Activated CD8-positive, alpha-beta memory T cell treated with anti-CD3 and anti-CD28 coated beads, Interleukin-2, amount 10 ng/mL, durations not matched to agents 7 days and 5 days (primary cell): ENCODE measurements at regions not wholly inside any gene's neighbourhood (a gene's known extent, or its start where the extent isn't known, plus 50 kb on each side); places are given as distances from the start of the nearest gene placed in this dataset.

ENCODE experiments used
- ATAC-seq: fragments of 150-1000 bp; cut with Tn5 transposase; one replicate; pipeline ENCODE4 v1.10.0; 2021; ENCODE audit warnings: moderate library complexity
- CTCF ChIA-PET: fragments of 350-600 bp; sonication (Branson Sonifier 250); formaldehyde crosslinking; loops from one replicate; lab custom pipeline; 2021; ENCODE audit warnings: antibody characterized with exemption; lab: Charles Lee
- DNase-seq: peaks from one replicate; pipeline ENCODE4 v3.0.0-alpha.2; 2020
- H3K27ac Mint-ChIP-seq: one replicate; pipeline ENCODE4 v1.8.0; 2021; ENCODE audit warnings: mild to moderate bottlenecking, mixed read lengths
- H3K27me3 Mint-ChIP-seq: one replicate; pipeline ENCODE4 v1.8.0; 2021; ENCODE audit warnings: mixed read lengths
- H3K36me3 Mint-ChIP-seq: one replicate; pipeline ENCODE4 v1.8.0; 2021; ENCODE audit warnings: mild to moderate bottlenecking, mixed read lengths
- H3K4me1 Mint-ChIP-seq: one replicate; pipeline ENCODE4 v1.8.0; 2021; ENCODE audit warnings: mixed read lengths
- H3K4me3 Mint-ChIP-seq: one replicate; pipeline ENCODE4 v1.8.0; 2021; ENCODE audit warnings: mild to moderate bottlenecking, moderate library complexity, mixed read lengths
- H3K9me3 Mint-ChIP-seq: one replicate; pipeline ENCODE4 v1.8.0; 2022; ENCODE audit warnings: low read depth, mixed read lengths

GRCh38 chr1:192914092-192914491 lies 105.3 kb downstream of the RGS2 start:
- CTCF ChIA-PET = no interaction called here
- no peaks in the 10 kb centered on the region for H3K27me3 Mint-ChIP-seq
- H3K27ac Mint-ChIP-seq = no peak overlapping the region
- H3K4me3 Mint-ChIP-seq = no peak overlapping the region
- H3K36me3 Mint-ChIP-seq = no peaks in the 10 kb centered on the region
- ATAC-seq (no peak), DNase-seq (no peak)
- no peaks in the 10 kb centered on the region for H3K9me3 Mint-ChIP-seq
- peaks cover 5% of the 10 kb centered on the region for H3K4me1 Mint-ChIP-seq

GRCh38 chr1:192914696-192915095 lies 105.9 kb downstream of the RGS2 start:
- no peak overlapping the region for H3K27ac Mint-ChIP-seq
- ATAC-seq = no peak
- no peak for DNase-seq
- H3K4me3 Mint-ChIP-seq = no peak overlapping the region
- CTCF ChIA-PET = no interaction called here
- no peaks in the 10 kb centered on the region for H3K9me3 Mint-ChIP-seq
- peaks cover 5% of the 10 kb centered on the region for H3K4me1 Mint-ChIP-seq
- H3K27me3 Mint-ChIP-seq = no peaks in the 10 kb centered on the region
- H3K36me3 Mint-ChIP-seq = no peaks in the 10 kb centered on the region

GRCh38 chr1:192916021-192916420 lies 107.2 kb downstream of the RGS2 start:
- H3K4me3 Mint-ChIP-seq = no peak overlapping the region
- H3K27me3 Mint-ChIP-seq = no peaks in the 10 kb centered on the region
- DNase-seq (no peak), ATAC-seq (no peak)
- H3K9me3 Mint-ChIP-seq = no peaks in the 10 kb centered on the region
- CTCF ChIA-PET = no interaction called here
- no peak overlapping the region for H3K27ac Mint-ChIP-seq
- H3K4me1 Mint-ChIP-seq = no peaks in the 10 kb centered on the region
- H3K36me3 Mint-ChIP-seq = no peaks in the 10 kb centered on the region

- no peak for ATAC-seq
- Mint-ChIP-seq H3K27ac (no peak overlapping the region), H3K36me3 (no peaks in the 10 kb centered on the region), H3K4me3 (no peak overlapping the region), H3K4me1 (no peaks in the 10 kb centered on the region), H3K27me3 (no peaks in the 10 kb centered on the region), H3K9me3 (no peaks in the 10 kb centered on the region)
- no peak for DNase-seq
- CTCF ChIA-PET = no interaction called here
These were observed 109.4 kb downstream of the RGS2 start for GRCh38 chr1:192918259-192918658.

- ATAC-seq = no peak
- H3K9me3 Mint-ChIP-seq = no peaks in the 10 kb centered on the region
- H3K4me3 Mint-ChIP-seq = no peak overlapping the region
- no peaks in the 10 kb centered on the region for H3K4me1 Mint-ChIP-seq
- no peaks in the 10 kb centered on the region for H3K27me3 Mint-ChIP-seq
- no peak for DNase-seq
- CTCF ChIA-PET = no interaction called here
- no peaks in the 10 kb centered on the region for H3K36me3 Mint-ChIP-seq
- no peak overlapping the region for H3K27ac Mint-ChIP-seq
These were observed 111.6 kb downstream of the RGS2 start for GRCh38 chr1:192920412-192920811.

GRCh38 chr1:192925609-192926008 lies 116.8 kb downstream of the RGS2 start:
- Mint-ChIP-seq H3K4me3 (no peak overlapping the region), H3K4me1 (no peaks in the 10 kb centered on the region), H3K36me3 (no peaks in the 10 kb centered on the region), H3K9me3 (no peaks in the 10 kb centered on the region), H3K27ac (no peak overlapping the region), H3K27me3 (peaks cover 3% of the 10 kb centered on the region)
- ATAC-seq (no peak), DNase-seq (no peak)
- CTCF ChIA-PET = no interaction called here

- H3K4me3 Mint-ChIP-seq = no peak overlapping the region
- ATAC-seq = no peak
- no peaks in the 10 kb centered on the region for H3K4me1 Mint-ChIP-seq
- CTCF ChIA-PET = interaction anchor here (1.2 kb wide), 1 partner anchor 10 kb away, joined by 3 read pairs; no protein-coding TSS in a partner anchor
- no peaks in the 10 kb centered on the region for H3K36me3 Mint-ChIP-seq
- no peak overlapping the region for H3K27ac Mint-ChIP-seq
- no peak for DNase-seq
- H3K9me3 Mint-ChIP-seq = no peaks in the 10 kb centered on the region
- H3K27me3 Mint-ChIP-seq = peaks cover 3% of the 10 kb centered on the region
These were observed 117.9 kb downstream of the RGS2 start for GRCh38 chr1:192926736-192927135.

- peaks cover 3% of the 10 kb centered on the region for H3K27me3 Mint-ChIP-seq
- CTCF ChIA-PET = interaction anchor here (1.2 kb wide), 1 partner anchor 9 kb away, joined by 3 read pairs; no protein-coding TSS in a partner anchor
- ATAC-seq = no peak
- H3K4me1 Mint-ChIP-seq = no peaks in the 10 kb centered on the region
- no peaks in the 10 kb centered on the region for H3K36me3 Mint-ChIP-seq
- DNase-seq = no peak
- H3K4me3 Mint-ChIP-seq = no peak overlapping the region
- no peak overlapping the region for H3K27ac Mint-ChIP-seq
- H3K9me3 Mint-ChIP-seq = no peaks in the 10 kb centered on the region
These were observed 118.7 kb downstream of the RGS2 start for GRCh38 chr1:192927496-192927895.

- no peak overlapping the region for H3K4me3 Mint-ChIP-seq
- peaks cover 3% of the 10 kb centered on the region for H3K27me3 Mint-ChIP-seq
- no peaks in the 10 kb centered on the region for H3K9me3 Mint-ChIP-seq
- no peak for DNase-seq
- H3K36me3 Mint-ChIP-seq = no peaks in the 10 kb centered on the region
- no peak overlapping the region for H3K27ac Mint-ChIP-seq
- peaks cover 7% of the 10 kb centered on the region for H3K4me1 Mint-ChIP-seq
- CTCF ChIA-PET = no interaction called here
- ATAC-seq = no peak
These were observed 120.8 kb downstream of the RGS2 start for GRCh38 chr1:192929597-192929996.

- ATAC-seq = no peak
- no peaks in the 10 kb centered on the region for H3K27me3 Mint-ChIP-seq
- CTCF ChIA-PET = no interaction called here
- H3K36me3 Mint-ChIP-seq = peaks cover 4% of the 10 kb centered on the region
- H3K27ac Mint-ChIP-seq = no peak overlapping the region
- no peaks in the 10 kb centered on the region for H3K9me3 Mint-ChIP-seq
- DNase-seq = no peak
- H3K4me3 Mint-ChIP-seq = no peak overlapping the region
- H3K4me1 Mint-ChIP-seq = peaks cover 25% of the 10 kb centered on the region
These were observed 124.9 kb downstream of the RGS2 start for GRCh38 chr1:192933744-192934143.

GRCh38 chr1:192936313-192937018 lies 122.7 kb downstream of the UCHL5 start:
- no peak overlapping the region for H3K27ac Mint-ChIP-seq
- H3K9me3 Mint-ChIP-seq = no peaks in the 10 kb centered on the region
- ATAC-seq = peak; percentile 75
- CTCF ChIA-PET = interaction anchor here (1.0 kb wide), 1 partner anchor 9 kb away, joined by 3 read pairs; no protein-coding TSS in a partner anchor
- peaks cover 25% of the 10 kb centered on the region for H3K4me1 Mint-ChIP-seq
- H3K27me3 Mint-ChIP-seq = no peaks in the 10 kb centered on the region
- H3K36me3 Mint-ChIP-seq = peaks cover 4% of the 10 kb centered on the region
- DNase-seq = no peak
- no peak overlapping the region for H3K4me3 Mint-ChIP-seq

GRCh38 chr1:192937128-192937527 lies 122.0 kb downstream of the UCHL5 start:
- Mint-ChIP-seq H3K27ac (no peak overlapping the region), H3K4me1 (peaks cover 25% of the 10 kb centered on the region), H3K4me3 (no peak overlapping the region), H3K36me3 (peaks cover 4% of the 10 kb centered on the region), H3K9me3 (no peaks in the 10 kb centered on the region), H3K27me3 (no peaks in the 10 kb centered on the region)
- no peak for DNase-seq
- CTCF ChIA-PET = interaction anchor here (1.0 kb wide), 1 partner anchor 10 kb away, joined by 3 read pairs; no protein-coding TSS in a partner anchor
- no peak for ATAC-seq

- Mint-ChIP-seq H3K27me3 (no peaks in the 10 kb centered on the region), H3K27ac (no peak overlapping the region), H3K36me3 (peaks cover 4% of the 10 kb centered on the region), H3K4me3 (no peak overlapping the region), H3K9me3 (no peaks in the 10 kb centered on the region), H3K4me1 (peaks cover 18% of the 10 kb centered on the region)
- CTCF ChIA-PET = no interaction called here
- ATAC-seq = no peak
- no peak for DNase-seq
These were observed 119.7 kb downstream of the UCHL5 start for GRCh38 chr1:192939440-192939839.

- ATAC-seq = no peak
- Mint-ChIP-seq H3K27ac (no peak overlapping the region), H3K27me3 (no peaks in the 10 kb centered on the region), H3K4me1 (peaks cover 18% of the 10 kb centered on the region), H3K4me3 (no peak overlapping the region), H3K9me3 (no peaks in the 10 kb centered on the region), H3K36me3 (peaks cover 3% of the 10 kb centered on the region)
- DNase-seq = no peak
- CTCF ChIA-PET = no interaction called here
These were observed 118.5 kb downstream of the UCHL5 start for GRCh38 chr1:192940658-192941057.
